AG09319 (cell line): ENCODE measurements at regions not wholly inside any gene's neighbourhood (a gene's known extent, or its start where the extent isn't known, plus 50 kb on each side); places are given as distances from the start of the nearest gene placed in this dataset.

Experiments used
- DNase-seq: peaks from one replicate; pipeline ENCODE4 v3.0.0-alpha.2; 2010; ENCODE audit warnings: low read depth; ENCODE audit errors: extremely low read depth
- CTCF ChIP-seq: IDR thresholded peaks from 2 replicates; pipeline ENCODE4 v1.5.1; 2011; ENCODE audit warnings: low read depth, mild to moderate bottlenecking, inconsistent platforms, low read length, moderate library complexity

DNA sequence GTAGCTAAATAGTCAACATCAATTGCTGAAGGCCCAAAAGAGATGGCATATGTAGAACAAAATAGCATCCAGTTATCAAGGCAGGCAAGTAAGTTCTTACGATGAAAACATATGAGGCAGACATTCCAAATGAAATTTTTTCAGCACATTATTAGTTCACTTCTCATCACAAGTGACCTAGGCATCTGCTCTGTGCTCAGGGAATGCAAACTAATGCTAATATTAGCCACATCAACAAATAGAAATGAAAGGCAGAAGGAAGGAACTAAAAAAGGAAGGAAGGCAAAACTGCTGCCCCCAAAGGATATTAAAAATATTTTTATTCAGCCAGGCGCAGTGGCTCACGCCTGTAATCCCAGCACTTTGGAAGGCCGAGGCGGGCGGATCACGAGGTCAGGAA lies 51.2 kb upstream of the ROCK1 start:
- TF ChIP-seq CTCF = no peak
- DNase-seq = no peak

GRCh38 chr18:21163647-21164547 lies 52.3 kb upstream of the ROCK1 start:
- DNase-seq = peak; percentile 75
- no peak for TF ChIP-seq CTCF

DNA sequence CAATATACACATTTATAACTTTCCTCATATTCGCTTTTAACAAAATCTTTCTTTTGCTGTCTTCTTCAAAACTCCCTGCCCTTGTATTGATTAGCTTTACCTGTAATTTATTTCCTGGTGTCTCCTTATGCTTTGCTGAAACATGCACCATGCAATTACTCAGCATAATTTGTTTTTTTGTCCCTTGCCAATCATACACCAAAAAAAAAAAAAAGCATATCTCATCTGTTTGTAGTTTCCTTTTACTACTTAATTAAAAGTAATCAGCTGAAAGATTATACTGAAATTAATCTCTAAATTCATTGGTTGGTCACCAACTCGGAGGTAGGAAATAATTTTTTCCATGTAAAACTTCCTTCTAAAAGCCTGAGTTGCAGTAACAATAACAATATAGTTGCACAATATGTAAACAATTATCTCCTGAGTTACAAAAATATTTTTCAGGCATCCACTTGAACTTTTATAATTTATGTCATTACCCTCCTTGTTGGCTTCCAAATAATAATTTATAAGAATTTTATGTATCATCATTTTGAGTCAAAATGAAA lies 53.0 kb upstream of the ROCK1 start:
- no peak for TF ChIP-seq CTCF
- DNase-seq = no peak

GRCh38 chr18:21167641-21168377 lies 56.2 kb upstream of the ROCK1 start:
- TF ChIP-seq CTCF = no peak
- no peak for DNase-seq

DNA sequence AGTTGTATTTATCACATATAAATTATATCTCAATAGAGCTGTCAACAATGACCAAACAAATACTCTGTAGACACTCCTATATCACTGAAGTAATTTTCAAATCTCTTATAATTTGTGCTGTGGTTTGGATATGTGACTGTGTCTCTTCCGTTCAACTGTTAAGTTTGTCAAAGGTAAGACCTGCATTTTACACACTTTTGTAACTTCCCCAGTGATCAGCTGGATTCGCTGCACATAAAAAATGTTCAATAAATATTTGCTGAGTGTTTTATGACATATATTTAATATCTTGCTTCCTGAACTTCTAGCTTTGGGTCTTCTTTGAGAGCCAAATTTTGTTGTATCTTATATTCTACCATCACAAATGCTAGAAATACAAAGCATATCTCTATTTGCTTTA lies 57.3 kb upstream of the ROCK1 start:
- no peak for DNase-seq
- no peak for TF ChIP-seq CTCF

DNA sequence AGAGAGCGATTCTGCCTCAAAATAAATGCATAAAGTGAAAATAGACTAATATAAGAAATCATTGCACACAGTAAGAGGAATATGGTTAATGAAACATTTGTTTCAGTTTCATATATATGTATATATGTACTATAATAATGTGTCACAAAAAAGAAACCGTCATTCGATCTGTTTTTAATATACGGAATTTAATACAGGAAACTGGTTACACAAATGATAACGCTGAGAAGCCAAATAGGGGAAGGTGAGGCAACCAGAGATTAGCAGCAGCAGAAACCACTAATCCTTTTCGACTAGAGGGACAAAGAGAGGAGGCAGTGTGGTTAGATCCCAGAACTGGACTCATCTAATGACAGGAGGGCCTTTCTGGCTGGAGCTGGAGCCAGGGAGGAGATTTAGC lies 64.2 kb upstream of the GREB1L start:
- DNase-seq = no peak
- TF ChIP-seq CTCF = no peak

DNA sequence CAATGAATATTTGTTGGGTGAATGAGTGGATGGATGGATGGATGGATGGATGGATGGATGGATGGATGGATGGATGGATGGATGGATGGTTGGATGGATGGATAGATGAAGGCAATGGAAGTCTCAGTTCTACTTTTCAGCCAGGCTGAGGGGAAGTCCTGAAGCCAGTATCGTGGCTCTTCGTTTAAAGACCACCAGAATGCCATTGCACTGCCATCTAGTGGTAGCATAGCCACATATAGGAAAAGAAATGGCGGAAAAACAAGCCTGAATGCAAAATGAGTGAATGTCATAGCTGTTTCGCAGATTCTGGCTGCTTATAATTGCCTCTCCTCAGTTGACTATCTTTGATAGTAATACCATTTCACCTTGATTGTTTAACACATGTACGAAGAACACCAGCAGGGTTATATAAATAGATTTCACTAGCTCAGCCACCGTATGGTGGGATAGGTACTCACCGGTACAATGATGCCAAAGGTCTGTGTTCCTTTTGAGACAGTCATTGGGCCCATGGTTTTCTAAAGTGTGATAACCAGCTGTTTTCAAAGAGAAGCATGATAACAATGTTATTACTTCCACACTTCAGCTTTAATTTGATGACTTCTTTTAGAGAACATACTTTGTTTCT lies 62.3 kb upstream of the GREB1L start:
- DNase-seq = peak; percentile 41
- peak; percentile 79 for TF ChIP-seq CTCF
